HG03439 (cell line): ENCODE measurements at regions not wholly inside any gene's neighbourhood (a gene's known extent, or its start where the extent isn't known, plus 50 kb on each side); places are given as distances from the start of the nearest gene placed in this dataset.
"Not testable (repeated sequence)": the region's sequence is repeated elsewhere in the genome, so short reads cannot be mapped to it uniquely, and the experiment has no call there.

ENCODE experiments used
- ATAC-seq: cut with Tn5 transposase; IDR thresholded peaks from one replicate; pipeline ENCODE4 v1.9.1; 2021; ENCODE audit warnings: mild to moderate bottlenecking, moderate library complexity; ENCODE audit not compliant: unreplicated experiment

DNA sequence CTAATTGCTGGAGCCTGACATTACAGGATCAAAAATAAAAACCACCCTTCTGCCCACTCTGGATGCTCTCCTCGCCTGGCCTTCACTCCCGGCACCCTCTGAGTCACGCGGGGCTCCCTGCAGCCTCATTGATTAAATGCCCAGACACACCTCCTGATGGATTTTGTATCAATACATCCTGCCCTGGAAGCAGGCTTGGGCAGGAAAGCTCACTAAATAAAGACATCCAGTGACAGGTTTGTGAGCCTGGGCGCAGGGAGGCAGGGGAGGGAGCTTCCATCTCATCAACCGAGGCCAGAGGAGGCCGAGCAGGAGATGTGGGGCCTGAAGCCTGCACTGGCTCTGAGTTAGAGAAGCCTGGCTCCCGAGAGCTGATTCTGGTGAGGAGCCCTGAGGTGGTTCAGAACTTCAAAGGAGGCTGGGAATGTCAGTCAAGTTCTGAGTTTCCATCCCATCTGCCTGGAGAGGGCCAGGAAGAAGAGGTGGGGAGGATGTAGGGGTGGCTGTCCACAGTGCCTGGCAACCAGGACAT lies 318.6 kb downstream of the ADGRD1 start:
- not testable (repeated sequence) for ATAC-seq

DNA sequence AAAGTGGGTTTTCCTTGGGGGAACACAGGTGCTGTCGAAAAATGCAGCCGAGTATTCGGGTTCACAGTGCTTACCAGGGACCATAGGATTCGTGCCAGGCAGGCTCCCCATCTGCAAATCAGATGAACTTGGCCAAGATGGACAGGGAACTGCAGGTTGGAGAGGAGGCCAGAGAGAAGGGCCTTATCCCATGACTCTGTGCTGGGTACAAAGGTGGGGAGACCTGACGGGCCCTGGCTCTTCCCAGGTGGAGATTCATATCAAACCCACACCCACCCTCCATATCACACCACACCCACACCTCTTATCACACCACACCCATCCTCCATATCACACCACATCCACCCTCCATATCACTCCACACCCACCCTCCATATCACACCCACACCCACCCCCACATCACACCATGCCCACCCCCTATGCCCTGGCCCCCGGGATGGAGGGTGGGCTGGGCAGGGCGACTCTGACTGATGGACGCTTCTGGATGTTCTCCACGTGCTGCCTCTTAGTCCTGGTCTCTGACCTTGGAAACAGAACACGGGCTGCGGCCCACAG lies 319.7 kb downstream of the ADGRD1 start:
- no peak for ATAC-seq

- ATAC-seq = no peak
These were observed 320.4 kb downstream of the ADGRD1 start for GRCh38 chr12:131274061-131274460.

DNA sequence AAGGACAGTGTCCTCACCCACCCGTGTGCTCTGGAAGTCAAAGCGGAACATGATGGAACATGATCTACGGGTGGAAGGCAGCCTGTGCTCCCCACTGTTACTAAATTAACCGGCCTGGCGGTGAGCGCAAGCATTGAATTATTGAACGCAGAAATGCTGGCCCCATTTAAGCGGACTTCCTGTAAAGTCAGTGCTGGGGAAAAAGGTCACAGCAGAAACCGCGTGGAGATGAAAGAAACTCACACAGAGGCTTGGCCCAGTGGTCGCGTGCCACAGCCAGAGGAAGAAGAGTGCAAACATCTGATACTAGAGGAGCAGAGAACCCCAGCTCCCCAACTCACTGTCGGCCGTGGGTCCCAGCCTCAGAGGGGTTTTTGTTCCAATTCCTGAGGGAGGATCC lies 321.2 kb downstream of the ADGRD1 start:
- ATAC-seq = no peak

DNA sequence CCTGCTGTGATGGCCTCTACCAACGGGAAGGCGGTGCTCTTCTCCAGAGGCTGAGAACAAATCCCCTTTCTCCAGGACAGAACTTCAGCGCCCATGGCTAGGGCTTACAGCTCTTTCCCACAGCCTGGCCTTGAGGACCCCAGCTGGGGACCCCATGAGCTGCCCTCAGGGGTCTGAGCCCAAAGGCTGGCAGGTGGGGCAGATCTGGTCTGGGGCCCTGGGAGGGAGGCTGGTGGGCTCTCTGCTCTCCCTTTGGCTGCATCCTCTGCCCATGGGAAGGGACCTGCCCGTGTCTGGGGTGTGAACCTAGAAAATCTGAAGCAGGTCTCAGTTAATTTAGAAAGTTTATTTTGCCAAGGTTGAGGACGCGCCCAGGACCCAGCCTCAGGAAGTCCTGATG lies 322.1 kb downstream of the ADGRD1 start:
- ATAC-seq = no peak

- no peak for ATAC-seq
These were observed 322.9 kb downstream of the ADGRD1 start for GRCh38 chr12:131276501-131277185.

DNA sequence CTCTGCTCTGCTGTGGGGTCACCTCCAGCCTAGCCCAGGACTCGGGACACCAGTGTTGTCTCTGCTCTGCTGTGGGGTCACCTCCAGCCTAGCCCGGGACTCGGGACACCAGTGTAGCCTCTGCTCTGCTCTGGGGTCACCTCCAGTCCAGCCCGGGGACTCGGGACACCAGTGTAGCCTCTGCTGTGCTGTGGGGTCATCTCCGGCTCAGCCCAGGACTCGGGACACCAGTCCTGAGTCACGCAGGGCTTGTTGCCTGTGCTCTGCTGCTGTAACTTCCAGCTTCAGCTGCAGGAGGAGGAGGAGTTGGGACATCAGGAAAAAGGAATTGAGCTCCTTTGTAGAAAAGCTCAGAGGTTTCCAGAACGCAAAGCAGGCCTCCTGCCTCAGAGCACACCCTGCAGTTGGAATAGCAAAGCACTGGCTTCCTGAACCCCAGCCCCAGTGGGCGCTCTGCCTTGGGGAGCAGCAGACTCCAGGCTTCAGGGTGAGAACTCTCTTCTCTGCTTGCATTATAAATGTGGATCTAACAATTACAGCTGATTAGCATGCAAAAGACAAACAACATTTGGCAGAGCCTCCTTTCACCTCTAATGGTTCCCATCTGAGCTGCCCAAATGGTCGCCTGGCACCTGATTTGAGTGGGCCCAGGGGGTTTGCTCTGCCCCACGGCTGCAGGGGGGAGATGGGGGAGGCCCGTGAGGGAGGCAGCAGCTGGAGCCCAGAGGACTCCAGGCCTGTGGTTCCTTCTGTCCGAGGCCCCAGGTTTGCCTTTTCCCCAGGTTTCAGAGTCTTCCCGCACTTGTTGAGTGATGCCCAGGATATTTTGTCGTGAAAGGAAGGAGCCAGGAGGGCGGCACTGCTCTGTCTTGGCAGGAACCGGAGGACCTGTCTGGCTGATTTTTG lies 323.7 kb downstream of the ADGRD1 start:
- not testable (repeated sequence) for ATAC-seq

GRCh38 chr12:131278451-131279115 lies 324.9 kb downstream of the ADGRD1 start:
- not testable (repeated sequence) for ATAC-seq

DNA sequence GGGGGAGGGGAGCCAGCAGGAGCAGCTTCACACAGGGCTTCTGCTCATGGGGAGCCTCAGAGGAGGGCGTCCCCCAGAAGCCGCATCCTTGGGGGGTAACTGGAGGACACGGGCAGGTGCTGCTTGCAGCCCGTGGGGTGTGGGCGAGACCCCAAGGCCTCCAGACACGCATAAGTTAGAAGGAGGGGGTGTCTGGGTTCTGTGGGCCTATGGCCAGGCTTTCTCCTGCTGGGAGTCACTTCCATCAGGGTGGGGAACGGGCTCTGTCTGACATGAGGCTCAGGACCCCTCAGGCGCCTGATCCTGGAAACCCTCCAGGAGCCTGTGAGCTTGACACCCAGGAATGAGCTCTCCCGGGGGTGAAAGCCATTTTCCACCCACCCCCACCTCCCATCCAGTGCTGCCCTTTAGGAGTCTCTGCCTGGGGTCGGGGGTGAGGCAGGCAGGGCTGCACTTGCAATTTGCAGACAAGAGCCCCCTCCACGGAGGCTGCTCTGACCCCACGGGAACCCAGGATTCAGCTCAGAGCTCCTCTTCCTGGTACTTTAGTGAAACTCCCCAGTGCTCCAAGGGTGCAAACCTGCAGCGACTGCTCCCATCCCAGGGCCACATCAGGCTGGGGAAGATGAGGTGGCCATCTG lies 325.7 kb downstream of the ADGRD1 start:
- ATAC-seq = no peak

- no peak for ATAC-seq
These were observed 326.7 kb downstream of the ADGRD1 start for GRCh38 chr12:131280426-131280825.

DNA sequence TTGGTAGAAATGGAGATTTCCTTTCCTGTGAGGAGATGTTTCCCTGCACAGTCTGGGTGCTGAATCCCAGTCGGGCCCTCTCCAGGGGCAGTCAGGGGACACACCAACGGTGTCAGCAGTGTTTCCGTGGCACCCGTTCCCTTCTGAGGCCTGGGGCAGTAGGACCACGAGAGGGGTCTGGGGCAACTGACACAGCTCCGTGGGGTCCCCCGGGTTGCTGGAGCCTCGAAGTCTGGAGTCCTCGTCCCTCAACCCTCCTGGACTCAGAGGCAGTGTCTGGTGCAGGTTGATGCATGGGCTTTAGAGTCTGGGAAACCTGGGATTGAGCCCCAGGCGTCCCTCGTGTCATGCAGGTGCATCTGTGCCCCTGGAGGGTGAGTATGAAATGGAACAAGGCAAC lies 327.3 kb downstream of the ADGRD1 start:
- no peak for ATAC-seq

DNA sequence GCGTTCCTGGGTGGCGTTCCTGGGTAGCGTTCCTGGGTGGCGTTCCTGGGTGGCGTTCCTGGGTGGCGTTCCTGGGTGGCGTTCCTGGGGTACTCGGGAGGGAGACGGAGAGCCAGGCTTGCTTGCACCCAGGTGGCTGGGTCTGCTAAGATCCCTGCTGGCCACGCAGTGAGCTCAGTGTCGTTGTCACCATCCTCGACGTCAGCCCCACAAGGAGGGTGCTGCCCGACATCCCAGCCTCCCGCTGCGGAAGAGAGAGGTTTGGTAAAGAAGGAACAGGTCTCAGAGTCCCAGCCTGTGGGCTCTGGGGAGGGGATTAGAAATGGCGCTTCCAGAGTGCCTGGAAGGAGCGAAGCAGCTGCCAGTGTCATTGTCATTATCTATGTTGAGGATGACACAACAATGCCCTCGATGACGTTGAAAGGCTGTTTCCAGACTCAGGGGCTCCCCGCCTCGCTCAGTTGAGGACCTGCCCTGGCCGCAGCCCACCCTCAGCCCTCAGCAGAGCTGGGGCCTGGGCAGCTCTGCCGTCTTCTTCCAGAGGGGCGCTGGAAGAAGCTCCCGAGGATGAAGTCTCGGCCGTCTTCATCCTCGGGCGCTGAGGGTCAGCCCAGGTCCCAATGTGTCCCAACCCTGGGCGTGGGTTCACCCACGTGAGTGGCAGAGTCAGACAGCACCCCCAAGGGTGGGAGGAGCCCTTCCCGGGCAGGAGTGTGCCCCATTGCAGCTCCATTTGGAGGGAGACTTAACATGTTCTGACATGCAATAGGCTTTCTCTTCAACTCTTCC lies 328.8 kb downstream of the ADGRD1 start:
- ATAC-seq = no peak

DNA sequence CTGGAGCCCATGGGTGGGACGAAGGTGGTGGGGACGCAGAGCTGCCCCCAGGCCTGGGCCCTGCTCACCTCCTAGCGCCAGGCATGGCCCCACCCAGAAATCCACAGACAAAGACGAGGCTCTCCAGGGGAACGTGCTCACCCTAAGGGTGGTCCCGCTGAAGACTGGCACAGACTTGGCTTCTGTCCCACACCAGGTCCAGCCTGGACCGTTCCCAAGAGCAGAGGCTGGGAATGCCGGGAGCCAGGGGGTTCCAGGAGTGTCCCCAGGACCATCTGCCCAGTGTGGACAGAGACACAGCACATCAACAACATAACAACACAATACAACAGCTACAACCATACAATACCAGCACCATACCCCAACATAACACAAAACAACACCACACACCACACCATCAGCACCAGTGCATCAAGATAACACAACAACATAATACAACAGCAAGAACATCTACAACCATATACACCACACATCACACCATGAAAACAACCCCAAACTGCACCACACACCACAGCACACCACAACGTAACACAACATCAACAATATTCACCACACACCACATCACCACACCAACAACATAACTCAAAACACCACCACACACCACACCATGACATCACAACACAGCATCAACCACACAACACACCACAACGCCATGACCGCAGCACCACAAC lies 329.6 kb downstream of the ADGRD1 start:
- no peak for ATAC-seq

DNA sequence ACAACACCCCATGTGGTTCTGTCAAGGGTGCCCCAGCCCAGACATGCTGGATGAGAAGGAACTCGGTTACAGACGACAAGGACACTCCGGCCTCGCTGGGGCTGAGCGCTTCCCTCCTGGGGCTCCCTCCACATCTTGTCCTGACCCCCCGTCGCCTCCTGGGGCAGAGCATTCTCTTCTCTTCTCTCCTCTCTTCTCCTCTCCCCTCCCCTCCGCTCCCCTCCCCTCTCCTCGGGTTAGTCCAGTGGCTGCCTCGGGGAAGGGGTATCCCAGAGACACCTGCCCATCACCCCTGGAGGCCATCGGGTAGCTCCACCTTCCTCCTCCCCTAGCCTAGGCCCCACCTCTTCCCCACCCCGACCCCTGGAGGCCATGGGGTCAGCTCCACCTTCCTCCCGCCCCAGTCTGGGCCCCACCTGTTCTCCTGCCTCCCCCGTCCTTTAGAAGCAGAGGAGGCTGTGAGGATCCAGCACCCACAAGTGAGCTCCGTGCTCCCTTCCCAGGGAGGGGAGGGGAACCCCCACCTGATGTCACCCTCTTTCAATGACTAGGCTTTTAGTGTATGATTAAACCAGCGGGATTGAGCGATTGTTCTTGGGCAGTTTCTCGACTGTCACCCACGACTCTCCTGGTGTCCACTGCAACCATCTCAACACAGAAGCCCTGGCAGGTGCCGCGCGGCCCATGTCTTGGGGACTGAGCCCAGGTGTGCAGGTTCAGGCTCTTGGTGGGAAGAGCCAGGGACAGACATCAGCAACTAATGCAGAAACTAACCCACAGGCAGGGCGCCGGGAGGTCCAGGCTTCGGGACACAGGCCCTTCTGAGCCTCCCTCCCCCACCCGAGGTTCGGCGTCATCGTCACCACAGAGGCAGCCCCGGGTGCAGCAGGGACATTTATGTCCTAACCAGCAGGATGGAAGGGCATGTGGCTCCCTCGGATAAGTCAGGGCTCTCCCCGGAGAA lies 330.4 kb downstream of the ADGRD1 start:
- ATAC-seq = not testable (repeated sequence)

GRCh38 chr12:131284954-131285904 lies 331.5 kb downstream of the ADGRD1 start:
- ATAC-seq = not testable (repeated sequence)

GRCh38 chr12:131285905-131286295 lies 332.2 kb downstream of the ADGRD1 start:
- not testable (repeated sequence) for ATAC-seq

DNA sequence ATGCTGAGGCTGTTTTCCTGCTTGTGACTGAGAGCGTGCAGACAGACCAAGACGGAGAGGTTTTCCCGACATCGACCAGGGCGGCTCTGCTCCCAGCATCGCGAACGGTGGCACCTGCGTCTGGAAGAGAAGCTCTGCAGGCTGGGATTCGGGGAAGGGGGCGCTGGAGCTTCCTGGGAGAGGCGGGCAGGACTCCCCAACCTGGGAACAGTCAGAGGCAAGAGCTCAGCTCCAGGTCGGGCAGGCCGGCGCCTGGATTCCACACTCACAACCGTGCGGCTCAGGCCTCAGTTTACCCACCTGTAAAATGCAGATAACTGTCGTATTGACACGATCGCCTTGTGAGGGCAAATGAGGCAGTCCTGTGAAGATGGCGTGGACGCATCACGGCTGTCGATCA lies 332.6 kb downstream of the ADGRD1 start:
- not testable (repeated sequence) for ATAC-seq
